H1 (cell line): ENCODE measurements at regions not wholly inside any gene's neighbourhood (a gene's known extent, or its start where the extent isn't known, plus 50 kb on each side); places are given as distances from the start of the nearest gene placed in this dataset.
A peak's percentile ranks its signal among the peaks of the same experiment; 100 is the strongest.

Experiments
- CTCF ChIA-PET: fragments of 300-600 bp; sonication (Branson Sonifier 250); formaldehyde crosslinking; loops from one replicate; lab custom pipeline; 2021; ENCODE audit not compliant: partially characterized antibody; lab: Charles Lee
- POLR2A ChIA-PET: fragments of 300-600 bp; sonication (Branson Sonifier 250); formaldehyde crosslinking; loops from one replicate; lab custom pipeline; 2021; ENCODE audit warnings: inconsistent platforms; ENCODE audit not compliant: partially characterized antibody; lab: Charles Lee
- DNase-seq, 2 experiments: peaks; one replicate each; pipeline versions ENCODE4 v3.0.0 to v3.0.0-alpha.2; 2010 to 2022; ENCODE audit warnings: low spot score in 2 of 2, low read depth in 1 of 2, mixed read lengths in 1 of 2
- FAIRE-seq: peaks from 2 replicates; lab custom pipeline; 2011; peaks lifted over from hg19 to GRCh38; lab: Jason Lieb, UNC
- H2AFZ ChIP-seq: 2 replicates; pipeline ENCODE4 v1.8.1; 2012; ENCODE audit warnings: low read length, inconsistent platforms
- H2AK5ac ChIP-seq: 2 replicates; pipeline ENCODE4 v1.6.1; 2013; ENCODE audit warnings: low read depth, low read length
- H2BK120ac ChIP-seq: replicated peaks from 2 replicates; pipeline ENCODE3; 2013; ENCODE audit warnings: low read depth, low read length, inconsistent platforms
- H2BK12ac ChIP-seq: 2 replicates; pipeline ENCODE4 v1.6.1; 2013; ENCODE audit warnings: low read depth, low read length
- H2BK15ac ChIP-seq: 2 replicates; pipeline ENCODE4 v1.6.1; 2013; ENCODE audit warnings: low read length
- H2BK20ac ChIP-seq: 2 replicates; pipeline ENCODE4 v1.6.1; 2013; ENCODE audit warnings: low read length
- H2BK5ac ChIP-seq: 2 replicates; pipeline ENCODE4 v1.6.1; 2013; ENCODE audit warnings: low read depth, low read length
- H3K14ac ChIP-seq: 2 replicates; pipeline ENCODE4 v1.6.1; 2013; ENCODE audit warnings: inconsistent platforms; ENCODE audit not compliant: insufficient read length
- H3K18ac ChIP-seq: 2 replicates; pipeline ENCODE4 v1.6.1; 2013; ENCODE audit warnings: low read length; ENCODE audit errors: extremely low read depth
- H3K23ac ChIP-seq: 2 replicates; pipeline ENCODE4 v1.6.1; 2013; ENCODE audit warnings: inconsistent platforms; ENCODE audit not compliant: insufficient read length
- H3K23me2 ChIP-seq: 2 replicates; pipeline ENCODE4 v1.6.1; 2013; ENCODE audit warnings: low read depth, low read length
- H3K27ac ChIP-seq: 2 replicates; pipeline ENCODE4 v1.6.1; 2011; ENCODE audit warnings: low read depth, low read length, inconsistent platforms
- H3K27me3 ChIP-seq, 4 experiments: replicated peaks in 1 of 4; 1 replicate in 1 of 4; 2 replicates in 3 of 4; pipeline versions ENCODE4 v1.6.1 to v1.8.1; 2011 to 2013; ENCODE audit warnings: low read length in 3 of 4, mild to moderate bottlenecking in 3 of 4, inconsistent platforms in 2 of 4, mixed read lengths in 2 of 4, moderate library complexity in 1 of 4; ENCODE audit not compliant: control insufficient read depth in 3 of 4, insufficient read depth in 3 of 4; ENCODE audit errors: extremely low read depth in 1 of 4
- H3K36me3 ChIP-seq, 4 experiments: 2 replicates each; pipeline versions ENCODE4 v1.6.1 to v1.8.1; 2011 to 2013; ENCODE audit warnings: mild to moderate bottlenecking in 4 of 4, low read length in 3 of 4, moderate library complexity in 2 of 4, control low read depth in 1 of 4, inconsistent platforms in 1 of 4; ENCODE audit not compliant: insufficient read depth in 4 of 4, control insufficient read depth in 2 of 4
- H3K4ac ChIP-seq: replicated peaks from 2 replicates; pipeline ENCODE3; 2013; ENCODE audit warnings: low read length, low read depth, mixed read lengths, inconsistent platforms; ENCODE audit not compliant: insufficient read length
- H3K4me1 ChIP-seq, 4 experiments: replicated peaks in 1 of 4; 1 replicate in 1 of 4; 2 replicates in 3 of 4; pipeline versions ENCODE4 v1.6.1 to v1.8.1; 2011 to 2013; ENCODE audit warnings: low read length in 3 of 4, inconsistent platforms in 2 of 4, mixed read lengths in 1 of 4; ENCODE audit not compliant: insufficient read depth in 4 of 4, control insufficient read depth in 3 of 4
- H3K4me2 ChIP-seq, 2 experiments: 2 replicates each; pipeline versions ENCODE4 v1.6.1 to v1.8.1; 2011 to 2013; ENCODE audit warnings: low read depth in 2 of 2, low read length in 2 of 2, control low read depth in 1 of 2, inconsistent platforms in 1 of 2, mild to moderate bottlenecking in 1 of 2; ENCODE audit not compliant: insufficient read depth in 1 of 2
- H3K4me3 ChIP-seq, 4 experiments: fragments of 200-600, 300-600 bp in 1 of 4; sonication (generic), shearing (Covaris generic), sonication (Bioruptor Twin) in 1 of 4; 2 replicates each; pipeline versions ENCODE4 v1.5.1 to v1.8.1; 2011 to 2016; ENCODE audit warnings: low read length in 4 of 4, low read depth in 3 of 4, control low read depth in 2 of 4, inconsistent platforms in 2 of 4, mild to moderate bottlenecking in 2 of 4, mixed read lengths in 1 of 4, moderate library complexity in 1 of 4; ENCODE audit not compliant: insufficient read depth in 2 of 4; ENCODE audit errors: extremely low read depth in 1 of 4
- H3K56ac ChIP-seq: replicated peaks from 2 replicates; pipeline ENCODE3; 2013; ENCODE audit warnings: low read depth, mild to moderate bottlenecking, mixed read lengths, low read length, inconsistent platforms; ENCODE audit not compliant: insufficient read length
- H3K79me1 ChIP-seq: 2 replicates; pipeline ENCODE4 v1.6.1; 2013; ENCODE audit warnings: low read depth, low read length, control low read depth
- H3K79me2 ChIP-seq, 2 experiments: 2 replicates each; pipeline versions ENCODE4 v1.6.1 to v1.8.1; 2012 to 2013; ENCODE audit warnings: low read length in 2 of 2, mild to moderate bottlenecking in 2 of 2, inconsistent platforms in 1 of 2; ENCODE audit not compliant: insufficient read depth in 2 of 2, control insufficient read depth in 1 of 2
- H3K9ac ChIP-seq, 4 experiments: replicated peaks in 1 of 4; 1 replicate in 1 of 4; 2 replicates in 3 of 4; pipeline versions ENCODE4 v1.6.1 to v1.8.1; 2011 to 2013; ENCODE audit warnings: low read depth in 3 of 4, low read length in 3 of 4, control low read depth in 2 of 4, mild to moderate bottlenecking in 2 of 4, moderate library complexity in 2 of 4, inconsistent platforms in 1 of 4; ENCODE audit errors: extremely low read depth in 1 of 4
- H3K9me3 ChIP-seq, 2 experiments: 2 replicates each; pipeline versions ENCODE4 v1.6.1 to v1.8.1; 2012 to 2013; ENCODE audit warnings: mild to moderate bottlenecking in 2 of 2, moderate library complexity in 2 of 2, control low read depth in 1 of 2, inconsistent platforms in 1 of 2, low read depth in 1 of 2, low read length in 1 of 2, mixed read lengths in 1 of 2; ENCODE audit not compliant: insufficient read depth in 2 of 2
- H4K20me1 ChIP-seq, 2 experiments: replicated peaks in 1 of 2; 2 replicates each; pipeline versions ENCODE3 to v1.8.1; 2011 to 2013; ENCODE audit warnings: inconsistent platforms in 2 of 2, low read length in 2 of 2, mild to moderate bottlenecking in 1 of 2; ENCODE audit not compliant: insufficient read depth in 2 of 2, control insufficient read depth in 1 of 2
- H4K5ac ChIP-seq: 2 replicates; pipeline ENCODE4 v1.6.1; 2013; ENCODE audit warnings: low read length, low read depth, mixed read lengths, inconsistent platforms; ENCODE audit not compliant: insufficient read length
- H4K8ac ChIP-seq: 2 replicates; pipeline ENCODE4 v1.8.0; 2013; ENCODE audit warnings: mild to moderate bottlenecking, moderate library complexity, low read length, inconsistent platforms; ENCODE audit not compliant: insufficient read depth; ENCODE audit errors: extremely low read depth
- H4K91ac ChIP-seq: replicated peaks from 2 replicates; pipeline ENCODE3; 2013; ENCODE audit warnings: low read length, mixed read lengths, inconsistent platforms; ENCODE audit not compliant: insufficient read length
- CEBPB ChIP-seq: IDR thresholded peaks from 2 replicates; pipeline ENCODE4 v1.6.1; 2012; ENCODE audit warnings: low read depth, low read length
- RAD21 ChIP-seq, 2 experiments: IDR thresholded peaks in 1 of 2; conservative IDR thresholded peaks in 1 of 2; 2 replicates each; pipeline ENCODE4 v1.6.1; 2011; ENCODE audit warnings: low read depth in 2 of 2, low read length in 2 of 2, improper control_type of control experiment in 1 of 2, inconsistent platforms in 1 of 2, mild to moderate bottlenecking in 1 of 2, moderate library complexity in 1 of 2
- WGBS, 2 experiments: shearing (Covaris generic) in 1 of 2; methylation state at CpG; one replicate each; pipeline versions ENCODE4 v1.1.6 to v1.1.7; 2013 to 2015; ENCODE audit warnings: low lambda C conversion rate in 2 of 2, mixed read lengths in 2 of 2, inconsistent platforms in 1 of 2, low coverage in 1 of 2, missing lambda C conversion rate in 1 of 2; ENCODE audit not compliant: insufficient replicate concordance in 2 of 2, insufficient coverage in 1 of 2, insufficient read length in 1 of 2; ENCODE audit errors: extremely low coverage in 1 of 2, missing lambda C conversion rate in 1 of 2; 5-methylcytosine and 5-hydroxymethylcytosine counted together

- POLR2A ChIA-PET, result no interaction called here
- Histone ChIP-seq H2BK120ac (no peak overlapping the region), H2AFZ (peak overlapping the region; percentile 83; the same call in 1 of the 2 replicates), H4K91ac (no peak overlapping the region), H3K27ac (no peak overlapping the region), H3K27me3 (no peaks in the 10 kb centered on the region), H3K4me1 (peaks cover 0 to 4% (median 0%) of the 10 kb centered on the region in 4 experiments; a peak in 4 of 7 replicates), H3K9me3 (no peaks in the 10 kb centered on the region), H2BK5ac (no peak overlapping the region), H3K79me1 (no peaks in the 10 kb centered on the region), H3K23ac (no peak overlapping the region), H3K14ac (no peak overlapping the region), H3K18ac (no peak overlapping the region), H4K8ac (0 out of 2 replicates have a peak overlapping the region, but pooled peaks have one; percentile 3), H2AK5ac (no peak overlapping the region), H3K36me3 (no peaks in the 10 kb centered on the region), H2BK15ac (no peak overlapping the region), H3K4me2 (no peak overlapping the region; a peak in 1 of 4 replicates), H3K9ac (no peak overlapping the region), H3K4me3 (no peak overlapping the region), H2BK20ac (no peak overlapping the region), H2BK12ac (peak overlapping the region; percentile 39; the same call in 1 of the 2 replicates), H3K23me2 (no peaks in the 10 kb centered on the region), H3K56ac (no peak overlapping the region), H3K4ac (no peak overlapping the region), H4K5ac (no peak overlapping the region), H4K20me1 (no peaks in the 10 kb centered on the region), H3K79me2 (no peaks in the 10 kb centered on the region)
- FAIRE-seq, result no peak
- CTCF ChIA-PET, result interaction anchor here (0.8 to 0.9 kb wide), 3 partner anchors 9 to 65 kb away, joined by 3 to 4 read pairs (median 3); no protein-coding TSS in a partner anchor
- TF ChIP-seq CEBPB (no peak), RAD21 (IDR thresholded peaks at IDR 0.05 in 1 of 2, conservative IDR thresholded peaks at IDR 0.05 in 1 of 2; ENCODE audit: low read depth in 2 of 2, low read length in 2 of 2) (peak in 1 of 2 experiments; percentile 5; a peak in 1 of 4 replicates)
- WGBS, 2 experiments, result 85% methylated on average over 6 of the region's 6 CpGs; no CpG with 5 or more reads in 1 of the 2 experiments
- peak; percentile 7 to 51 for DNase-seq
These were observed 189.3 kb downstream of the EDEM1 start for GRCh38 chr3:5376761-5377160.
